ENCODE measurements at regions not wholly inside any gene's neighbourhood (a gene's known extent, or its start where the extent isn't known, plus 50 kb on each side); places are given as distances from the start of the nearest gene placed in this dataset.

DNA sequence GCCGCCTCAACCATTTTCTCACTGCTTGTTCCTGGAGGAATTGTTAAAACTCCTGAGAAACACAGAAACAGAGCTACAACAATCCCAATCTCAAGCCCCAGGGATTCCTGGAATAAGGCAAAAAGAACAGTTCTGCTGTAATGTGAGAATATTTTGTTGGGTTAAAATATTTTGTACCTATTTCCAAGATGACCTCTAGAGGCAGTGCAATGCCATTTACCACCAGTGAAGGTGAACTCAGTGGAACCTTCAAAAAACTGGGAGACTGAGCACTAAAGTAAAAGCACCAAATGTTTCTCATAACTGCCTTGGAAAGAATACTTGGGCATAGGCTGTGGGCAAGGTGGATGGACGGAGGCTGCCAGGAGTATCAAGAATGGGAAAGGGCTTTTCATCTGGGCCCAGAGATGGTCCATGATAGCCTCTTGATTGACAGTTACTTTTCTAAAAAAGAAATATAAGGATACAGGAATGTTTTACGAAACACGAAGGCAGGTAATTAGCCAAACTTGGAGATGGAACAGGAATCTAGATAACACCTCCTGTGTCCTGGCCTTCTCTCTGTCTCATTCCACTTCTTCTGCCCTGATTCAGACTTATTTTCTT lies 334.0 kb upstream of the FLRT2 start:
- H3K36me3 Mint-ChIP-seq (ENCODE audit: low read depth) = no peaks in the 10 kb centered on the region
- intact Hi-C loops (cut with micrococcal nuclease) = no loop called here
- H3K27ac Mint-ChIP-seq = no peak overlapping the region
- no peak for DNase-seq
- no peaks in the 10 kb centered on the region for H3K27me3 Mint-ChIP-seq
- no peak overlapping the region for H3K4me3 Mint-ChIP-seq
- H3K4me1 Mint-ChIP-seq = no peaks in the 10 kb centered on the region
- no peaks in the 10 kb centered on the region for H3K9me3 Mint-ChIP-seq

DNA sequence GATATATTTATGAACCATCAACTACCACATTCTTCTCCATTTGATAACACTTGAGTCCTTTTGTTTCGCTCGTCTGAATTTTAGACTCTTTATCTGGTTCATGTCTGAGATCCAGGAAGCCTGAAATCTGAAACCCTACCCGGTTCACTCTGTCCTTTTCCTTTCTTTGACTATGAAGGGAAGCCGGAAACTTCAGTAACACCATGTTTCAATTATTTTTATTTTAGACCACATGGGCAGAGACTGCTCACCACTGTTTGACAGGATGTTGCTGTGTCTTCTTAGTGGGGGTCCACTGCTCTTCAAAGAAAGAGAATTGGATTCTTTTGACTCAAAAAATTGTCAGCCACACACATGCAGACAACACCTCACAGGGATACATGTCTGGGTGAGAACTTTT lies 331.9 kb upstream of the FLRT2 start:
- no peak for DNase-seq
- no peaks in the 10 kb centered on the region for H3K9me3 Mint-ChIP-seq
- H3K27ac Mint-ChIP-seq = no peak overlapping the region
- no peak overlapping the region for H3K4me3 Mint-ChIP-seq
- no peaks in the 10 kb centered on the region for H3K36me3 Mint-ChIP-seq (ENCODE audit: low read depth)
- intact Hi-C loops (cut with micrococcal nuclease) = no loop called here
- H3K27me3 Mint-ChIP-seq = no peaks in the 10 kb centered on the region
- H3K4me1 Mint-ChIP-seq = no peaks in the 10 kb centered on the region

DNA sequence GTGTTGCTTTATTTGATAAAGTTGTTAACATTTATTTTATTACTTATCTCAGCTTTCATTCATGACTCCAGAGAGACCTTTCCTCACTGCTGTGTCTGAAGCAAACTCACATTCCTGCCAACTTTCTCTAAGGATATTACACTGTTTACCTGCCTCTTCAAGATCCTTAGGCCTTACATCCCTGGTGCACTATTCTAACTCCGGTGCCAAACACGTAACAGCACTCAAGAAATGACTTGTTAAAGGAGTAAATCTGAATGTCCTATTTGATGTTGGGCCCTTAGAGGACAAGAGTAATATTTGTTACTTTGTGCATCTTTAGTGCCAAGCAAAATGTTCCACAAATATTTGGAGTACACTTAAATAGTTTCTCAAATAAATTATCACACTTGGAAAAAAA lies 324.1 kb upstream of the FLRT2 start:
- intact Hi-C loops (cut with micrococcal nuclease) = no loop called here
- no peak for DNase-seq
- no peaks in the 10 kb centered on the region for H3K9me3 Mint-ChIP-seq
- H3K27me3 Mint-ChIP-seq = no peaks in the 10 kb centered on the region
- no peak overlapping the region for H3K4me3 Mint-ChIP-seq
- H3K27ac Mint-ChIP-seq = no peak overlapping the region
- H3K36me3 Mint-ChIP-seq (ENCODE audit: low read depth) = no peaks in the 10 kb centered on the region
- no peaks in the 10 kb centered on the region for H3K4me1 Mint-ChIP-seq

- no peak for DNase-seq
- Mint-ChIP-seq H3K4me1 (no peaks in the 10 kb centered on the region), H3K27ac (no peak overlapping the region), H3K4me3 (no peak overlapping the region), H3K36me3 (ENCODE audit: low read depth) (no peaks in the 10 kb centered on the region), H3K9me3 (peaks cover 2% of the 10 kb centered on the region), H3K27me3 (no peaks in the 10 kb centered on the region)
- intact Hi-C loops (cut with micrococcal nuclease) = no loop called here
These were observed 315.5 kb upstream of the FLRT2 start for GRCh38 chr14:85214471-85214870.

GRCh38 chr14:85217412-85217811 lies 312.5 kb upstream of the FLRT2 start:
- intact Hi-C loops (cut with micrococcal nuclease) = no loop called here

GRCh38 chr14:85218982-85219381 lies 311.0 kb upstream of the FLRT2 start:
- intact Hi-C loops (cut with micrococcal nuclease) = no loop called here
- DNase-seq = no peak
- peaks cover 6% of the 10 kb centered on the region for H3K9me3 Mint-ChIP-seq
- no peak overlapping the region for H3K4me3 Mint-ChIP-seq
- no peaks in the 10 kb centered on the region for H3K27me3 Mint-ChIP-seq
- H3K27ac Mint-ChIP-seq = no peak overlapping the region
- no peaks in the 10 kb centered on the region for H3K36me3 Mint-ChIP-seq (ENCODE audit: low read depth)
- H3K4me1 Mint-ChIP-seq = no peaks in the 10 kb centered on the region

More at GRCh38 chr14:85217412-85217811, 312.5 kb upstream of the FLRT2 start:
- Mint-ChIP-seq H3K36me3 (ENCODE audit: low read depth) (no peaks in the 10 kb centered on the region), H3K27ac (no peak overlapping the region), H3K27me3 (no peaks in the 10 kb centered on the region), H3K9me3 (peaks cover 6% of the 10 kb centered on the region), H3K4me3 (no peak overlapping the region), H3K4me1 (no peaks in the 10 kb centered on the region)
- DNase-seq = no peak

DNA sequence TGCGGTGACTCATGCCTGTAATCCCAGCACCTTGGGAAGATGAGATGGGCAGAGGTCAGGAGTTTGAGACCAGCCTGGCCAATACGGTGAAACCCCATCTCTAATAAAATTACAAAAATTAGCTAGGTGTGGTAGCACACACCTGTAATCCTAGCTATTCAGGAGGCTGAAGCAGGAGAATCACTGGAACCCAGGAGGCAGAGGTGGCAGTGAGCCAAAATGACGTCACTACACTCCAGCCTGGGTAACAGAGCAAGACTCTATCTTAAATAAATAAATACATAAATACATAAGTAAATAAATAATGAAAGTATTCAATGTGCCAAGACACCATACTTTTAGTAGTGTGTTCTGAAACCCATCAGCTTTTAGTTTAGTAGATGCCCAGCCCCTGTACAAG lies 308.1 kb upstream of the FLRT2 start:
- no peak for DNase-seq
- Mint-ChIP-seq H3K9me3 (peaks cover 12% of the 10 kb centered on the region), H3K27ac (no peak overlapping the region), H3K4me3 (no peak overlapping the region), H3K4me1 (no peaks in the 10 kb centered on the region), H3K27me3 (no peaks in the 10 kb centered on the region), H3K36me3 (ENCODE audit: low read depth) (no peaks in the 10 kb centered on the region)
- intact Hi-C loops (cut with micrococcal nuclease) = no loop called here

DNA sequence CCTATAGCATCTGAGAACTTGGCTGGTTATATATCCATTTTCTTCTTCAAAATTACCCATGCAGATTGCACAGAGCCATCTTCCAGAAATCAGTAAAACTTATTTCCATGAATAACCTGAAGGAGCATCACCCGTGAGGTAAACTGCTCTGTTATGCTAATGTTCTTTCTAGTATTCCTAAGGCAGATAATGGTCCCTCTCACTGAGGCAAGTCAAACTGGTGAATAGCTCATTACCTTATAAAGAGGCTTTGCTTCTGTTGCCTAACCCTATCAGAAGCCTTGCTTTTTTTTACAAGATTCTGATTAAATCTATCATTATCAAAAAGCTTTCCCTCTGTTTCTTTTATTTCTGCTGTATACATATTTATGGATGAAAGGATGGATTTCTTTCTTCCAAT lies 307.6 kb upstream of the FLRT2 start:
- Mint-ChIP-seq H3K4me3 (no peak overlapping the region), H3K36me3 (ENCODE audit: low read depth) (no peaks in the 10 kb centered on the region), H3K4me1 (no peaks in the 10 kb centered on the region), H3K27ac (no peak overlapping the region), H3K9me3 (peaks cover 12% of the 10 kb centered on the region), H3K27me3 (no peaks in the 10 kb centered on the region)
- intact Hi-C loops (cut with micrococcal nuclease) = no loop called here
- DNase-seq = no peak

DNA sequence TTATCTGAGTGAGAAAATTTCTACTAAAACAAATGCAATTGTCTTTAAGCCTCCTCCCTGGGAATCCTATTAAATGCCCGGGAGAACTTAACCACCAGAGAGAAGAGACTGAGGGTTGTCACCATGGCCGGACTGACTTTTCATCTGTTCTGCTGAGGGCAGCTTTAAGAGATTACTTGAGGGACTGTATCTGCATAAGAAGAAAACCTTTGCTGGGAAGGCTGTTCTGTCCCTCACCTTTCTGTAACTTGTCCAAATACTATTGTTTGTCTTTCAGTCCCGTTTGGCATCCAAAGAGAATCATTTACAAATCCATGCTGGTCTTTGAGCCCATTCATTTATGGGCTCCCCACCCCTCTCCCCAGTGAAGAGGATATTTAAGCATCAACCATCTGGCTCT lies 306.3 kb upstream of the FLRT2 start:
- Mint-ChIP-seq H3K27ac (no peak overlapping the region), H3K4me1 (no peaks in the 10 kb centered on the region), H3K27me3 (no peaks in the 10 kb centered on the region), H3K4me3 (no peak overlapping the region), H3K36me3 (ENCODE audit: low read depth) (no peaks in the 10 kb centered on the region), H3K9me3 (peaks cover 12% of the 10 kb centered on the region)
- DNase-seq = no peak
- intact Hi-C loops (cut with micrococcal nuclease) = no loop called here

DNA sequence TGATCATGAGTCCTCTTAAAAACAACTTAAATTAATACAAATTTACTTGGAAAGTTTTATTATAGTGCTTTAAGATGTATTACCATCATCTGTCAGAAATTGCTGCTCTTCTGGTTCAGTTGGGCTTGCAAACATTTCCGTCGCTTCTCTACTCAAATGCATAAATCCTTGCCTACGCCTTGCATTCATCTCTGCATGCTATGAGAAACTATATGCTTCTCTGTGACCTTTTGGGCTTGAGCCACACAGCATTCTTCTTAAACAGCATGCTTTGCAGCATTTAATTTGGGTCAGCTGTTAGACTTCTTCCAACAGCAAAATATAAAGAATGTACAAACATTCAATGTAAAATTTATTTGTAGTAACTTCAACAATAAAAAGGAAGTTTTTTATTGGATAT lies 305.7 kb upstream of the FLRT2 start:
- Mint-ChIP-seq H3K9me3 (peaks cover 12% of the 10 kb centered on the region), H3K36me3 (ENCODE audit: low read depth) (no peaks in the 10 kb centered on the region), H3K4me3 (no peak overlapping the region), H3K27ac (no peak overlapping the region), H3K27me3 (no peaks in the 10 kb centered on the region), H3K4me1 (no peaks in the 10 kb centered on the region)
- no peak for DNase-seq
- intact Hi-C loops (cut with micrococcal nuclease) = no loop called here

GRCh38 chr14:85233756-85234155 lies 296.2 kb upstream of the FLRT2 start:
- H3K27ac Mint-ChIP-seq = no peak overlapping the region
- H3K27me3 Mint-ChIP-seq = no peaks in the 10 kb centered on the region
- no peaks in the 10 kb centered on the region for H3K9me3 Mint-ChIP-seq
- intact Hi-C loops (cut with micrococcal nuclease) = no loop called here
- H3K4me3 Mint-ChIP-seq = no peak overlapping the region
- H3K36me3 Mint-ChIP-seq (ENCODE audit: low read depth) = no peaks in the 10 kb centered on the region
- H3K4me1 Mint-ChIP-seq = no peaks in the 10 kb centered on the region
- DNase-seq = no peak

GRCh38 chr14:85234156-85235025 lies 295.6 kb upstream of the FLRT2 start:
- H3K9me3 Mint-ChIP-seq = no peaks in the 10 kb centered on the region
- no peak overlapping the region for H3K4me3 Mint-ChIP-seq
- H3K27me3 Mint-ChIP-seq = no peaks in the 10 kb centered on the region
- H3K36me3 Mint-ChIP-seq (ENCODE audit: low read depth) = no peaks in the 10 kb centered on the region
- H3K27ac Mint-ChIP-seq = no peak overlapping the region
- no peak for DNase-seq
- intact Hi-C loops (cut with micrococcal nuclease) = no loop called here
- H3K4me1 Mint-ChIP-seq = no peaks in the 10 kb centered on the region

- no peak overlapping the region for H3K4me3 Mint-ChIP-seq
These were observed 294.1 kb upstream of the FLRT2 start for GRCh38 chr14:85235868-85236267.

DNA sequence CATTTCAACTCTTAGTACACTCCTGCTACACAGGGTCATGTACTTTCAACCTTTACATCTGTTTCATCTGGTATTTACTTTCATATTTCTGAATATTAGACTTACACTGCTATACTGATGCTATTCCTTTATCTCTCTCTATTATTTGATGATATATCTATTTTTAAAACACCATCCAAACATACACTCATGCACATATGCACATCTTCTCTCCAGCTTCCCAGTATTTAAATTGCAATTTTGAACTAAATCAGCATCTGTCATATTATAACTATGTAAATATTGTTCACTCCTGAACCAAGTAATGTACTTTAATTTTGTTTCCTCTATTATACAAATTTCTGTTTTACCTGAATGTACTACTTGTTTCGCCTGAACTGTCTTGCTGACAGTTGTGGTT lies 293.6 kb upstream of the FLRT2 start:
- intact Hi-C loops (cut with micrococcal nuclease) = no loop called here
- no peak overlapping the region for H3K4me3 Mint-ChIP-seq
- no peaks in the 10 kb centered on the region for H3K27me3 Mint-ChIP-seq

More at GRCh38 chr14:85235868-85236267, 294.1 kb upstream of the FLRT2 start:
- Mint-ChIP-seq H3K4me1 (no peaks in the 10 kb centered on the region), H3K27ac (no peak overlapping the region), H3K9me3 (no peaks in the 10 kb centered on the region), H3K27me3 (no peaks in the 10 kb centered on the region), H3K36me3 (ENCODE audit: low read depth) (no peaks in the 10 kb centered on the region)
- intact Hi-C loops (cut with micrococcal nuclease) = no loop called here
- no peak for DNase-seq

DNA sequence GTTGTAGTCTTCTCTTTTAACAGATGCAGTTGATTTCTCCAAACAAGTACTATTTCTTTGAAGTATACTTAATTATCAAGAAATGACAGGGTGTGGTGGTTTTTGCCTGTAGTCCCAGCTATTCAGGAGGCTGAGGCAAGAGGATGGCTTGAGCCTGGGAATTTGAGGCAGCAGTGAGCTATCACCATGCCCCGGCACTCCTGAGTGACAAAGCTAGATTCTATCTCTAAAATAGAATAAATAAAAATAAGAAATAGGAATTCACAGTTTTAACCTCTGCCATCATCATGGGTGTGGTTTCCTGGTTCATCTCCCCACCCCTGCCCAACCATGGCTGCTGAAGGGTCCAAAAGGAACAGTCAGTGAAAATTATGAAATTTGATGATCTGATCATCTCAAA lies 290.2 kb upstream of the FLRT2 start:
- H3K36me3 Mint-ChIP-seq (ENCODE audit: low read depth) = no peaks in the 10 kb centered on the region
- DNase-seq = no peak
- H3K27me3 Mint-ChIP-seq = no peaks in the 10 kb centered on the region
- no peak overlapping the region for H3K4me3 Mint-ChIP-seq
- no peak overlapping the region for H3K27ac Mint-ChIP-seq
- no peaks in the 10 kb centered on the region for H3K9me3 Mint-ChIP-seq
- intact Hi-C loops (cut with micrococcal nuclease) = no loop called here
- H3K4me1 Mint-ChIP-seq = no peaks in the 10 kb centered on the region

More for the DNA sequence above, 293.6 kb upstream of the FLRT2 start:
- no peaks in the 10 kb centered on the region for H3K4me1 Mint-ChIP-seq
- no peaks in the 10 kb centered on the region for H3K36me3 Mint-ChIP-seq (ENCODE audit: low read depth)
- H3K27ac Mint-ChIP-seq = no peak overlapping the region
- DNase-seq = no peak
- H3K9me3 Mint-ChIP-seq = no peaks in the 10 kb centered on the region
